B cell (primary cell): ENCODE measurements at regions not wholly inside any gene's neighbourhood (a gene's known extent, or its start where the extent isn't known, plus 50 kb on each side); places are given as distances from the start of the nearest gene placed in this dataset.

Experiments used
- ATAC-seq: fragments of 200-7000 bp; cut with Tn5 transposase; one replicate; pipeline ENCODE4 v1.10.0; 2021; ENCODE audit warnings: low read depth, mild to moderate bottlenecking, moderate number of reproducible peaks, moderate library complexity
- CTCF ChIA-PET: fragments of 350-600 bp; sonication (Branson Sonifier 250); formaldehyde crosslinking; loops from one replicate; lab custom pipeline; 2021; ENCODE audit warnings: antibody characterized with exemption, inconsistent platforms; lab: Charles Lee
- POLR2A ChIA-PET: fragments of 350-600 bp; sonication (Branson Sonifier 250); formaldehyde crosslinking; loops from one replicate; lab custom pipeline; 2021; ENCODE audit warnings: antibody characterized with exemption; lab: Charles Lee
- DNase-seq: peaks from one replicate; pipeline ENCODE4 v3.0.0; 2013
- H2AFZ ChIP-seq: 2 replicates; pipeline ENCODE4 v1.6.1; 2012; ENCODE audit warnings: mild to moderate bottlenecking, low read depth, low read length; ENCODE audit not compliant: insufficient read depth, poor library complexity, severe bottlenecking
- H3K27ac ChIP-seq, 2 donors: 1 replicate in 1 of 2; 2 replicates in 1 of 2; pipeline ENCODE4 v1.5.1; 2012 to 2013; ENCODE audit warnings: low read length in 2 of 2, mild to moderate bottlenecking in 2 of 2, moderate library complexity in 1 of 2
- H3K27me3 ChIP-seq, 4 experiments: fragments of 200-600 bp in 1 of 4; sonication (generic) in 1 of 4; replicated peaks in 1 of 4; 1 replicate in 2 of 4; 2 replicates in 2 of 4; pipeline versions ENCODE4 v1.6.1 to v1.7.0; 2013 to 2016; ENCODE audit warnings: low read length in 3 of 4, mild to moderate bottlenecking in 2 of 4, mixed read lengths in 1 of 4, moderate library complexity in 1 of 4; ENCODE audit not compliant: insufficient read depth in 4 of 4, control insufficient read depth in 3 of 4; ENCODE audit errors: control extremely low read depth in 1 of 4
- H3K36me3 ChIP-seq, 2 experiments: replicated peaks in 1 of 2; 1 replicate in 1 of 2; 2 replicates in 1 of 2; pipeline versions ENCODE4 v1.6.1 to v1.7.1; 2013; ENCODE audit warnings: low read length in 1 of 2; ENCODE audit not compliant: insufficient read depth in 2 of 2, control insufficient read depth in 1 of 2; ENCODE audit errors: control extremely low read depth in 1 of 2, extremely low read depth in 1 of 2
- H3K4me1 ChIP-seq, 2 donors: fragments of 200-600 bp in 1 of 2; sonication (generic) in 1 of 2; 1 replicate in 1 of 2; 2 replicates in 1 of 2; pipeline versions ENCODE4 v1.5.1 to v1.6.1; 2013 to 2017; ENCODE audit warnings: low read length in 2 of 2; ENCODE audit not compliant: control insufficient read depth in 2 of 2, insufficient read depth in 2 of 2
- H3K4me2 ChIP-seq: replicated peaks from 2 replicates; pipeline ENCODE3; 2012; ENCODE audit warnings: mild to moderate bottlenecking, low read depth, low read length; ENCODE audit not compliant: poor library complexity, severe bottlenecking
- H3K4me3 ChIP-seq, 5 experiments: fragments of 200-600 bp in 1 of 5; sonication (generic) in 1 of 5; 1 replicate in 3 of 5; 2 replicates in 2 of 5; pipeline versions ENCODE4 v1.5.1 to v1.7.0; 2011 to 2016; ENCODE audit warnings: low read length in 4 of 5, mild to moderate bottlenecking in 4 of 5, low read depth in 2 of 5, control low read depth in 1 of 5, moderate library complexity in 1 of 5; ENCODE audit not compliant: insufficient read depth in 1 of 5; ENCODE audit errors: control extremely low read depth in 1 of 5, extremely low read depth in 1 of 5
- H3K79me2 ChIP-seq: fragments of 200-600 bp; sonication (generic); one replicate; pipeline ENCODE4 v1.6.0; 2016; ENCODE audit warnings: low read length; ENCODE audit not compliant: control insufficient read depth, insufficient read depth
- H3K9ac ChIP-seq: fragments of 200-600 bp; sonication (generic); 2 replicates; pipeline ENCODE4 v1.6.1; 2017; ENCODE audit warnings: mild to moderate bottlenecking, low read length, moderate library complexity
- H3K9me3 ChIP-seq, 3 donors: one replicate each; pipeline versions ENCODE4 v1.6.1 to v1.7.1; 2013; ENCODE audit warnings: low read length in 2 of 3; ENCODE audit not compliant: control insufficient read depth in 2 of 3, insufficient read depth in 1 of 3; ENCODE audit errors: control extremely low read depth in 1 of 3
- H4K20me1 ChIP-seq: 2 replicates; pipeline ENCODE4 v1.6.0; 2012; ENCODE audit warnings: mild to moderate bottlenecking, low read length; ENCODE audit not compliant: insufficient read depth, control insufficient read depth, poor library complexity, severe bottlenecking
- H3K27ac Mint-ChIP-seq: one replicate; pipeline ENCODE4 v1.8.0; 2021; ENCODE audit warnings: mixed read lengths
- H3K27me3 Mint-ChIP-seq: one replicate; pipeline ENCODE4 v1.8.0; 2021; ENCODE audit warnings: mixed read lengths
- H3K4me1 Mint-ChIP-seq: one replicate; pipeline ENCODE4 v1.8.0; 2021; ENCODE audit warnings: mixed read lengths
- H3K4me3 Mint-ChIP-seq: one replicate; pipeline ENCODE4 v1.8.0; 2021; ENCODE audit warnings: mixed read lengths
- H3K9me3 Mint-ChIP-seq: one replicate; pipeline ENCODE4 v1.8.0; 2022; ENCODE audit warnings: mixed read lengths; ENCODE audit not compliant: insufficient read depth
- CTCF ChIP-seq: fragments of 200-600 bp; IDR thresholded peaks from one replicate; pipeline ENCODE4 v1.8.0; 2022; ENCODE audit warnings: antibody characterized with exemption, mild to moderate bottlenecking
- EZH2 ChIP-seq: IDR thresholded peaks from 2 replicates; pipeline ENCODE4 v1.6.1; 2012; ENCODE audit warnings: borderline replicate concordance, low read depth, mild to moderate bottlenecking, moderate library complexity, low read length; ENCODE audit not compliant: insufficient read depth, poor library complexity, severe bottlenecking
- WGBS: methylation state at CpG from one replicate; pipeline ENCODE4 v1.1.5; 2013; ENCODE audit warnings: missing lambda C conversion rate; ENCODE audit not compliant: insufficient coverage; 5-methylcytosine and 5-hydroxymethylcytosine counted together
- intact Hi-C: fragments of 100-400 bp; cut with micrococcal nuclease; formaldehyde crosslinking; loops from one replicate; pipeline ENCODE4 v1.10.0; 2022

GRCh38 chr5:2238732-2239131, 356.0 kb upstream of the IRX4 start:
- CTCF ChIA-PET = no interaction called here
- H4K20me1 ChIP-seq = no peaks in the 10 kb centered on the region
- intact Hi-C loops = no loop called here

GRCh38 chr5:2227433-2227832, 344.7 kb upstream of the IRX4 start:
- ChIA-PET POLR2A (no interaction called here), CTCF (no interaction called here)
- no peaks in the 10 kb centered on the region for H3K4me1 ChIP-seq
- H3K4me1 Mint-ChIP-seq = no peaks in the 10 kb centered on the region
- TF ChIP-seq CTCF = no peak
- no peak for TF ChIP-seq EZH2
- no peaks in the 10 kb centered on the region for H3K27me3 Mint-ChIP-seq
- no peak overlapping the region for H3K4me3 ChIP-seq
- H3K36me3 ChIP-seq = no peaks in the 10 kb centered on the region
- WGBS = 80% methylated on average over 2 of the region's 3 CpGs
- no peak overlapping the region for H3K9ac ChIP-seq
- intact Hi-C loops = no loop called here
- no peak overlapping the region for H3K27ac Mint-ChIP-seq
- no peak for ATAC-seq
- no peaks in the 10 kb centered on the region for H4K20me1 ChIP-seq
- no peak overlapping the region for H2AFZ ChIP-seq
- no peaks in the 10 kb centered on the region for H3K9me3 Mint-ChIP-seq
- no peak overlapping the region for H3K4me2 ChIP-seq
- H3K9me3 ChIP-seq = peaks cover 0 to under 1% (median 0%) of the 10 kb centered on the region in 3 donors
- no peak for DNase-seq
- H3K79me2 ChIP-seq = no peaks in the 10 kb centered on the region
- no peaks in the 10 kb centered on the region for H3K27me3 ChIP-seq
- no peak overlapping the region for H3K4me3 Mint-ChIP-seq
- H3K27ac ChIP-seq = no peak overlapping the region

More at GRCh38 chr5:2238732-2239131, 356.0 kb upstream of the IRX4 start:
- Histone ChIP-seq H3K9me3 (peaks cover 0 to 15% (median 0%) of the 10 kb centered on the region in 3 donors), H3K27ac (no peak overlapping the region), H3K4me3 (no peak overlapping the region), H3K79me2 (no peaks in the 10 kb centered on the region), H3K36me3 (no peaks in the 10 kb centered on the region), H3K9ac (no peak overlapping the region), H2AFZ (no peak overlapping the region), H3K27me3 (no peaks in the 10 kb centered on the region), H3K4me2 (no peak overlapping the region), H3K4me1 (no peaks in the 10 kb centered on the region)
- H3K4me3 Mint-ChIP-seq = no peak overlapping the region
- H3K4me1 Mint-ChIP-seq = no peaks in the 10 kb centered on the region
- WGBS = 84% methylated on average over 6 of the region's 6 CpGs
- POLR2A ChIA-PET = no interaction called here
- H3K27ac Mint-ChIP-seq = no peak overlapping the region
- H3K27me3 Mint-ChIP-seq = no peaks in the 10 kb centered on the region
- peaks cover 6% of the 10 kb centered on the region for H3K9me3 Mint-ChIP-seq
- DNase-seq (no peak), ATAC-seq (no peak)
- TF ChIP-seq EZH2 (no peak), CTCF (no peak)
